GF-D8 (cell line): ENCODE measurements at regions not wholly inside any gene's neighbourhood (a gene's known extent, or its start where the extent isn't known, plus 50 kb on each side); places are given as distances from the start of the nearest gene placed in this dataset.

ENCODE experiments used
- DNase-seq: peaks from one replicate; lab custom pipeline; 2025; lab: John Stamatoyannopoulos, UW

- DNase-seq, result no peak
Measured at GRCh38 chr5:105581988-105582690, 2019.5 kb upstream of the NUDT12 start.

- no peak for DNase-seq
Measured at GRCh38 chr5:105573575-105573974, 2011.0 kb upstream of the NUDT12 start.

- DNase-seq, result no peak
Measured at GRCh38 chr5:105565531-105565930, 2002.9 kb upstream of the NUDT12 start.

- DNase-seq, result no peak
Measured at GRCh38 chr5:105563842-105564241, 2001.3 kb upstream of the NUDT12 start.

GRCh38 chr5:105554568-105555169 is 1992.1 kb upstream of the NUDT12 start:
- DNase-seq, result no peak

- no peak for DNase-seq
Measured at GRCh38 chr5:105544300-105544699, 1981.7 kb upstream of the NUDT12 start.

GRCh38 chr5:105536675-105537074 is 1974.1 kb upstream of the NUDT12 start:
- no peak for DNase-seq

- DNase-seq, result no peak
Measured at GRCh38 chr5:105530716-105531261, 1968.2 kb upstream of the NUDT12 start.

- DNase-seq, result no peak
Measured at GRCh38 chr5:105529851-105530250, 1967.3 kb upstream of the NUDT12 start.

GRCh38 chr5:105508519-105508918 is 1945.9 kb upstream of the NUDT12 start:
- DNase-seq, result no peak

- DNase-seq, result no peak
Measured at GRCh38 chr5:105506692-105507277, 1944.2 kb upstream of the NUDT12 start.

GRCh38 chr5:105503950-105504349 is 1941.4 kb upstream of the NUDT12 start:
- DNase-seq, result no peak

GRCh38 chr5:105501315-105501714 is 1938.7 kb upstream of the NUDT12 start:
- no peak for DNase-seq

- DNase-seq, result no peak
Measured at GRCh38 chr5:105475401-105475800, 1912.8 kb upstream of the NUDT12 start.

- DNase-seq, result no peak
Measured at GRCh38 chr5:105462377-105462776, 1899.8 kb upstream of the NUDT12 start.

- no peak for DNase-seq
Measured at GRCh38 chr5:105460721-105461120, 1898.1 kb upstream of the NUDT12 start.

GRCh38 chr5:105453216-105453807 is 1890.7 kb upstream of the NUDT12 start:
- no peak for DNase-seq

- DNase-seq, result no peak
Measured at GRCh38 chr5:105448271-105448670, 1885.7 kb upstream of the NUDT12 start.

- DNase-seq, result no peak
Measured at GRCh38 chr5:105430516-105430915, 1867.9 kb upstream of the NUDT12 start.

- DNase-seq, result no peak
Measured at GRCh38 chr5:105428451-105429380, 1866.1 kb upstream of the NUDT12 start.

GRCh38 chr5:105414067-105414466 is 1851.5 kb upstream of the NUDT12 start:
- DNase-seq, result no peak
